SK-N-SH (cell line): ENCODE measurements at regions not wholly inside any gene's neighbourhood (a gene's known extent, or its start where the extent isn't known, plus 50 kb on each side); places are given as distances from the start of the nearest gene placed in this dataset.

ENCODE experiments used
- CTCF ChIA-PET: fragments of 300-600, 350-600 bp; formaldehyde crosslinking; extraction: SDS; loops from one replicate; lab custom pipeline; 2021; lab: Yijun Ruan, JAX
- POLR2A ChIA-PET: fragments of 350-600 bp; sonication (Branson Sonifier 250); formaldehyde crosslinking; extraction: SDS; loops from one replicate; lab custom pipeline; 2020; ENCODE audit warnings: antibody characterized with exemption, inconsistent platforms; lab: Yijun Ruan, JAX
- DNase-seq: peaks from one replicate; pipeline ENCODE4 v3.0.0; 2012
- H2AFZ ChIP-seq: fragments of 200-600 bp; sonication (generic); 2 replicates; pipeline ENCODE4 v1.8.1; 2016; ENCODE audit warnings: antibody characterized with exemption, mild to moderate bottlenecking, low read depth
- H3F3A ChIP-seq: fragments of 200-600 bp; sonication (generic); replicated peaks from 2 replicates; pipeline ENCODE3; 2016; ENCODE audit warnings: antibody characterized with exemption, mild to moderate bottlenecking; ENCODE audit not compliant: insufficient read depth
- H3K27ac ChIP-seq, 2 experiments: fragments of 200-500 bp in 1 of 2; fragments of 200-600 bp in 1 of 2; sonication (Bioruptor generic) in 1 of 2; sonication (generic), shearing (Covaris generic) in 1 of 2; 2 replicates each; pipeline versions ENCODE4 v1.5.1 to v1.6.1; 2014 to 2016; ENCODE audit warnings: low read depth in 2 of 2, inconsistent platforms in 1 of 2, low read length in 1 of 2, mild to moderate bottlenecking in 1 of 2, mixed read lengths in 1 of 2
- H3K27me3 ChIP-seq: fragments of 200-600 bp; sonication (generic), shearing (Covaris generic); 2 replicates; pipeline ENCODE4 v1.6.1; 2016; ENCODE audit warnings: mixed run types; ENCODE audit not compliant: insufficient read depth
- H3K36me3 ChIP-seq, 2 experiments: fragments of 200-500 bp in 1 of 2; fragments of 200-600 bp in 1 of 2; sonication (Bioruptor generic) in 1 of 2; sonication (generic) in 1 of 2; replicated peaks in 1 of 2; 2 replicates each; pipeline versions ENCODE3 to v1.5.1; 2014 to 2016; ENCODE audit warnings: low read length in 1 of 2, mild to moderate bottlenecking in 1 of 2; ENCODE audit not compliant: insufficient read depth in 2 of 2, control insufficient read depth in 1 of 2
- H3K4me1 ChIP-seq, 2 experiments: fragments of 200-500 bp in 1 of 2; fragments of 200-600 bp in 1 of 2; sonication (Bioruptor generic) in 1 of 2; sonication (generic), shearing (Covaris generic) in 1 of 2; 2 replicates each; pipeline versions ENCODE4 v1.5.1 to v1.6.1; 2014 to 2016; ENCODE audit warnings: low read depth in 1 of 2, low read length in 1 of 2, mixed run types in 1 of 2; ENCODE audit not compliant: insufficient read depth in 2 of 2, control insufficient read depth in 1 of 2
- H3K4me2 ChIP-seq: fragments of 200-600 bp; sonication (generic), shearing (Covaris generic); 2 replicates; pipeline ENCODE4 v1.6.1; 2017; ENCODE audit warnings: mixed run types
- H3K4me3 ChIP-seq, 2 experiments: fragments of 200-500 bp in 1 of 2; fragments of 200-600 bp in 1 of 2; sonication (Bioruptor generic) in 1 of 2; sonication (generic), shearing (Covaris generic) in 1 of 2; 2 replicates each; pipeline versions ENCODE4 v1.5.1 to v1.8.1; 2014 to 2016; ENCODE audit warnings: low read depth in 2 of 2, inconsistent platforms in 1 of 2, low read length in 1 of 2, mild to moderate bottlenecking in 1 of 2, mixed read lengths in 1 of 2, moderate library complexity in 1 of 2
- H3K79me2 ChIP-seq: fragments of 200-600 bp; sonication (generic); 2 replicates; pipeline ENCODE4 v1.8.1; 2017; ENCODE audit warnings: mild to moderate bottlenecking; ENCODE audit not compliant: insufficient read depth
- H3K9ac ChIP-seq: fragments of 200-600 bp; sonication (generic); 2 replicates; pipeline ENCODE4 v1.6.1; 2017; ENCODE audit warnings: mixed run types
- H3K9me2 ChIP-seq: fragments of 200-600 bp; sonication (generic); 2 replicates; pipeline ENCODE4 v1.6.1; 2017; ENCODE audit warnings: mixed run types
- H3K9me3 ChIP-seq: fragments of 200-600 bp; sonication (generic); 2 replicates; pipeline ENCODE4 v1.6.1; 2017; ENCODE audit warnings: mixed run types, mild to moderate bottlenecking, moderate library complexity
- H4K20me1 ChIP-seq: fragments of 200-600 bp; sonication (generic); 2 replicates; pipeline ENCODE4 v1.6.1; 2017; ENCODE audit warnings: mild to moderate bottlenecking, mixed run types; ENCODE audit not compliant: insufficient read depth
- CHD2 ChIP-seq: fragments of 150-350 bp; IDR thresholded peaks from 2 replicates; pipeline ENCODE4 v1.6.1; 2018; ENCODE audit warnings: low read length; ENCODE audit not compliant: partially characterized antibody
- CTCF ChIP-seq: fragments of 200-600 bp; sonication (generic); IDR thresholded peaks from 2 replicates; pipeline ENCODE4 v1.6.1; 2017; ENCODE audit warnings: antibody characterized with exemption, mild to moderate bottlenecking, moderate library complexity
- ELF1 ChIP-seq: IDR thresholded peaks from 2 replicates; pipeline ENCODE4 v1.4.0; 2012
- EP300 ChIP-seq, 2 experiments: IDR thresholded peaks; 2 replicates each; pipeline versions ENCODE4 v1.4.0 to v1.6.1; 2012; ENCODE audit warnings: borderline replicate concordance in 1 of 2, low read depth in 1 of 2, low read length in 1 of 2
- FOSL2 ChIP-seq: IDR thresholded peaks from 2 replicates; pipeline ENCODE4 v1.4.0; 2012; ENCODE audit warnings: low read depth, mild to moderate bottlenecking, moderate library complexity, borderline replicate concordance
- FOXJ3 ChIP-seq: sonication (generic); formaldehyde crosslinking; IDR thresholded peaks from 2 replicates; pipeline ENCODE4 v1.5.1; 2020; ENCODE audit warnings: mild to moderate bottlenecking, missing genetic modification reagents
- FOXM1 ChIP-seq: IDR thresholded peaks from 2 replicates; pipeline ENCODE4 v1.4.0; 2012; ENCODE audit warnings: low read depth, mild to moderate bottlenecking
- GABPA ChIP-seq: IDR thresholded peaks from 2 replicates; pipeline ENCODE4 v1.4.0; 2012; ENCODE audit warnings: low read depth, mild to moderate bottlenecking
- GATA2 ChIP-seq: sonication (generic); formaldehyde crosslinking; IDR thresholded peaks from 2 replicates; pipeline ENCODE4 v1.5.0; 2020; ENCODE audit warnings: mild to moderate bottlenecking, missing genetic modification reagents
- MAX ChIP-seq: IDR thresholded peaks from 2 replicates; pipeline ENCODE4 v1.4.0; 2012; ENCODE audit warnings: low read depth
- MEF2A ChIP-seq: IDR thresholded peaks from 2 replicates; pipeline ENCODE4 v1.4.0; 2012; ENCODE audit warnings: low read depth, borderline replicate concordance
- MXI1 ChIP-seq: IDR thresholded peaks from 2 replicates; pipeline ENCODE4 v1.6.1; 2012; ENCODE audit warnings: mild to moderate bottlenecking, low read depth, low read length, improper control_type of control experiment
- NFIC ChIP-seq: IDR thresholded peaks from 2 replicates; pipeline ENCODE4 v1.4.0; 2012; ENCODE audit warnings: borderline replicate concordance
- POLR2AphosphoS5 ChIP-seq: IDR thresholded peaks from 2 replicates; pipeline ENCODE4 v1.6.1; 2012; ENCODE audit warnings: low read depth, low read length
- RAD21 ChIP-seq: IDR thresholded peaks from 2 replicates; pipeline ENCODE4 v1.6.1; 2012; ENCODE audit warnings: mild to moderate bottlenecking, low read length
- RCOR1 ChIP-seq: fragments of 150-350 bp; IDR thresholded peaks from 2 replicates; pipeline ENCODE4 v1.6.1; 2017; ENCODE audit warnings: antibody characterized with exemption, low read length
- RFX5 ChIP-seq: IDR thresholded peaks from 2 replicates; pipeline ENCODE4 v1.6.1; 2012; ENCODE audit warnings: mild to moderate bottlenecking, improper control_type of control experiment, low read length
- RXRA ChIP-seq: IDR thresholded peaks from 2 replicates; pipeline ENCODE4 v1.4.0; 2012; ENCODE audit warnings: low read depth, mild to moderate bottlenecking, borderline replicate concordance
- SIN3A ChIP-seq: IDR thresholded peaks from 2 replicates; pipeline ENCODE4 v1.6.1; 2012; ENCODE audit warnings: low read depth, mild to moderate bottlenecking, low read length, moderate library complexity, borderline replicate concordance
- SMC3 ChIP-seq: IDR thresholded peaks from 2 replicates; pipeline ENCODE4 v1.6.1; 2012; ENCODE audit warnings: low read depth, low read length, improper control_type of control experiment
- TAF1 ChIP-seq: IDR thresholded peaks from 2 replicates; pipeline ENCODE4 v1.6.1; 2012; ENCODE audit warnings: low read depth, mild to moderate bottlenecking, low read length, moderate library complexity, borderline replicate concordance
- WGBS: methylation state at CpG from one replicate; pipeline ENCODE4 v1.1.6; 2017; ENCODE audit warnings: low lambda C conversion rate; 5-methylcytosine and 5-hydroxymethylcytosine counted together
- TF ChIP-seq, protein P1 (sequence below): IDR thresholded peaks from 2 replicates; pipeline ENCODE4 v1.4.0; 2012; ENCODE audit warnings: low read depth, borderline replicate concordance

DNA sequence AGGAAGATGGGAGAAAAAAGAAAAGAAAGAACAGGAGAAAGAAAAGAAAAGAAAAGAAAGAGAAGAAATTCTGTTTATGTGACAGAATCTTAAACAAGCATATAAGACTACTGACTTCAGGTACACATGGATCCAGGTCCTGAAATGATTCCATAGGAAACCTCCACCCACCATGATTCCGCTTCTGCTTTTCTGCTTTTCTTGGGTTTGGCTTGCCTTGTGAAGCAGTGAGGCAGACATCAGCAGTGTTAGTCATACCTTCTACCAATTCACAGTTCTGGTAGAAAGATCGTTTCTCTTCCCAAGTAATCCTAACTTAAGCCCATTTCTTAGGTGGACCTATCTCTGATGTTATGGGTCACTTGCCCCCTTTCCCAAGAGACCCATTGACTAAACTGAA lies 660.1 kb upstream of the RBFOX1 start:
- WGBS, result 19% methylated on average over 2 of the region's 2 CpGs
- no peaks in the 10 kb centered on the region for H3K9me2 ChIP-seq
- ChIA-PET CTCF (interaction anchor here (4.3 kb wide), 1 partner anchor 11 kb away, joined by 21 read pairs; no protein-coding TSS in a partner anchor), POLR2A (no interaction called here)
- no peaks in the 10 kb centered on the region for H3K27me3 ChIP-seq
- no peak for DNase-seq
- no peaks in the 10 kb centered on the region for H4K20me1 ChIP-seq
- H3K9me3 ChIP-seq, result no peaks in the 10 kb centered on the region
- H3F3A ChIP-seq, result no peaks in the 10 kb centered on the region
- TF ChIP-seq CTCF (no peak), FOXM1 (no peak), FOXJ3 (CRISPR knock-in tag) (no peak), MEF2A (no peak), CHD2 (no peak), POLR2AphosphoS5 (no peak), RAD21 (no peak), RXRA (no peak), FOSL2 (no peak), MXI1 (no peak), MAX (no peak), RCOR1 (no peak), SMC3 (no peak)
- TF ChIP-seq, protein P1, sequence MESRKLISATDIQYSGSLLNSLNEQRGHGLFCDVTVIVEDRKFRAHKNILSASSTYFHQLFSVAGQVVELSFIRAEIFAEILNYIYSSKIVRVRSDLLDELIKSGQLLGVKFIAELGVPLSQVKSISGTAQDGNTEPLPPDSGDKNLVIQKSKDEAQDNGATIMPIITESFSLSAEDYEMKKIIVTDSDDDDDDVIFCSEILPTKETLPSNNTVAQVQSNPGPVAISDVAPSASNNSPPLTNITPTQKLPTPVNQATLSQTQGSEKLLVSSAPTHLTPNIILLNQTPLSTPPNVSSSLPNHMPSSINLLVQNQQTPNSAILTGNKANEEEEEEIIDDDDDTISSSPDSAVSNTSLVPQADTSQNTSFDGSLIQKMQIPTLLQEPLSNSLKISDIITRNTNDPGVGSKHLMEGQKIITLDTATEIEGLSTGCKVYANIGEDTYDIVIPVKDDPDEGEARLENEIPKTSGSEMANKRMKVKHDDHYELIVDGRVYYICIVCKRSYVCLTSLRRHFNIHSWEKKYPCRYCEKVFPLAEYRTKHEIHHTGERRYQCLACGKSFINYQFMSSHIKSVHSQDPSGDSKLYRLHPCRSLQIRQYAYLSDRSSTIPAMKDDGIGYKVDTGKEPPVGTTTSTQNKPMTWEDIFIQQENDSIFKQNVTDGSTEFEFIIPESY, result no peak
- TF ChIP-seq, all 33 proteins: peak for 0
- Histone ChIP-seq H3K27ac (no peak overlapping the region), H3K79me2 (no peaks in the 10 kb centered on the region), H3K4me1 (no peaks in the 10 kb centered on the region), H3K9ac (no peak overlapping the region), H2AFZ (no peak overlapping the region), H3K4me3 (no peak overlapping the region), H3K36me3 (no peaks in the 10 kb centered on the region), H3K4me2 (no peak overlapping the region)

DNA sequence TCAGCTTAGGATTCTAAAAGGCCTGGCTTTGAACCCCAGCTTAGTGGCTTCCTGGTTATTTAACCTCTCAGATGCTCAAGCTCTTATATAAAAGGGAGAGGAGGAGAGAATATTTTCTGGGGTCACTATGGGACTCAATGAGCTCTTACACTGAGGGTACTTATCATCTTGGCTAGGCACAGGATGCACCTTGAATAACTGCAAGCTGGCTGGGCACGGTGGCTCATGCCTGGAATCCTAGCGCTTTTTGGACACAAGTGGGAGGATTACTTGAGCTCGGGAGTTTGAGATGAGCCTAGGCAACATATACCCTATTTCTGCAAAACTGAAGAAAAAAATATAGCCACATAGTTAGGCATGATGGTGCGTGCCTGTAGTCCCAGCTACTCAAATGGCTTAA lies 665.3 kb upstream of the RBFOX1 start:
- H3K4me1 ChIP-seq, result no peaks in the 10 kb centered on the region
- no peaks in the 10 kb centered on the region for H3K27me3 ChIP-seq
- H3K27ac ChIP-seq, result no peak overlapping the region
- no peaks in the 10 kb centered on the region for H4K20me1 ChIP-seq
- CTCF ChIA-PET, result interaction anchor here (1.3 to 4.3 kb wide), 4 partner anchors 15 to 25 kb away, joined by 4 to 22 read pairs (median 8); no protein-coding TSS in a partner anchor
- DNase-seq, result no peak
- WGBS, result 6% methylated on average over 4 of the region's 4 CpGs
- no peak overlapping the region for H2AFZ ChIP-seq
- H3K9me2 ChIP-seq, result no peaks in the 10 kb centered on the region
- no peak overlapping the region for H3K4me2 ChIP-seq
- H3K4me3 ChIP-seq, result no peak overlapping the region
- H3K9ac ChIP-seq, result no peak overlapping the region
- TF ChIP-seq SIN3A (no peak), RFX5 (no peak), RAD21 (no peak), GATA2 (CRISPR knock-in tag) (no peak), FOXM1 (no peak), EP300 (IDR thresholded peaks at IDR 0.05; ENCODE audit: borderline replicate concordance in 1 of 2, low read depth in 1 of 2, low read length in 1 of 2) (no peak), TAF1 (no peak), MEF2A (no peak), FOXJ3 (CRISPR knock-in tag) (no peak), GABPA (no peak), SMC3 (no peak), CHD2 (no peak), NFIC (no peak), ELF1 (no peak), RCOR1 (no peak)
- no peaks in the 10 kb centered on the region for H3F3A ChIP-seq
- POLR2A ChIA-PET, result no interaction called here
- no peaks in the 10 kb centered on the region for H3K36me3 ChIP-seq
- no peaks in the 10 kb centered on the region for H3K79me2 ChIP-seq
- H3K9me3 ChIP-seq, result no peaks in the 10 kb centered on the region
